ENCODE measurements at regions not wholly inside any gene's neighbourhood (a gene's known extent, or its start where the extent isn't known, plus 50 kb on each side); places are given as distances from the start of the nearest gene placed in this dataset.

GRCh38 chr7:46494441-46494840, 573.4 kb upstream of the IGFBP3 start:
- TF ChIP-seq CTCF (IDR thresholded peaks at IDR 0.05) (no peak), POLR2A (IDR thresholded peaks at IDR 0.05) (no peak)
